H1 (cell line): ENCODE measurements at regions not wholly inside any gene's neighbourhood (a gene's known extent, or its start where the extent isn't known, plus 50 kb on each side); places are given as distances from the start of the nearest gene placed in this dataset.

ENCODE experiments used
- CTCF ChIA-PET: fragments of 300-600 bp; sonication (Branson Sonifier 250); formaldehyde crosslinking; loops from one replicate; lab custom pipeline; 2021; ENCODE audit not compliant: partially characterized antibody; lab: Charles Lee
- POLR2A ChIA-PET: fragments of 300-600 bp; sonication (Branson Sonifier 250); formaldehyde crosslinking; loops from one replicate; lab custom pipeline; 2021; ENCODE audit warnings: inconsistent platforms; ENCODE audit not compliant: partially characterized antibody; lab: Charles Lee
- DNase-seq, 2 experiments: peaks; one replicate each; pipeline versions ENCODE4 v3.0.0 to v3.0.0-alpha.2; 2010 to 2022; ENCODE audit warnings: low spot score in 2 of 2, low read depth in 1 of 2, mixed read lengths in 1 of 2
- FAIRE-seq: peaks from 2 replicates; lab custom pipeline; 2011; peaks lifted over from hg19 to GRCh38; lab: Jason Lieb, UNC
- H2AFZ ChIP-seq: 2 replicates; pipeline ENCODE4 v1.8.1; 2012; ENCODE audit warnings: low read length, inconsistent platforms
- H2AK5ac ChIP-seq: 2 replicates; pipeline ENCODE4 v1.6.1; 2013; ENCODE audit warnings: low read depth, low read length
- H2BK120ac ChIP-seq: replicated peaks from 2 replicates; pipeline ENCODE3; 2013; ENCODE audit warnings: low read depth, low read length, inconsistent platforms
- H2BK12ac ChIP-seq: 2 replicates; pipeline ENCODE4 v1.6.1; 2013; ENCODE audit warnings: low read depth, low read length
- H2BK15ac ChIP-seq: 2 replicates; pipeline ENCODE4 v1.6.1; 2013; ENCODE audit warnings: low read length
- H2BK20ac ChIP-seq: 2 replicates; pipeline ENCODE4 v1.6.1; 2013; ENCODE audit warnings: low read length
- H2BK5ac ChIP-seq: 2 replicates; pipeline ENCODE4 v1.6.1; 2013; ENCODE audit warnings: low read depth, low read length
- H3K14ac ChIP-seq: 2 replicates; pipeline ENCODE4 v1.6.1; 2013; ENCODE audit warnings: inconsistent platforms; ENCODE audit not compliant: insufficient read length
- H3K18ac ChIP-seq: 2 replicates; pipeline ENCODE4 v1.6.1; 2013; ENCODE audit warnings: low read length; ENCODE audit errors: extremely low read depth
- H3K23ac ChIP-seq: 2 replicates; pipeline ENCODE4 v1.6.1; 2013; ENCODE audit warnings: inconsistent platforms; ENCODE audit not compliant: insufficient read length
- H3K23me2 ChIP-seq: 2 replicates; pipeline ENCODE4 v1.6.1; 2013; ENCODE audit warnings: low read depth, low read length
- H3K27ac ChIP-seq: 2 replicates; pipeline ENCODE4 v1.6.1; 2011; ENCODE audit warnings: low read depth, low read length, inconsistent platforms
- H3K27me3 ChIP-seq, 4 experiments: replicated peaks in 1 of 4; 1 replicate in 1 of 4; 2 replicates in 3 of 4; pipeline versions ENCODE4 v1.6.1 to v1.8.1; 2011 to 2013; ENCODE audit warnings: low read length in 3 of 4, mild to moderate bottlenecking in 3 of 4, inconsistent platforms in 2 of 4, mixed read lengths in 2 of 4, moderate library complexity in 1 of 4; ENCODE audit not compliant: control insufficient read depth in 3 of 4, insufficient read depth in 3 of 4; ENCODE audit errors: extremely low read depth in 1 of 4
- H3K36me3 ChIP-seq, 4 experiments: 2 replicates each; pipeline versions ENCODE4 v1.6.1 to v1.8.1; 2011 to 2013; ENCODE audit warnings: mild to moderate bottlenecking in 4 of 4, low read length in 3 of 4, moderate library complexity in 2 of 4, control low read depth in 1 of 4, inconsistent platforms in 1 of 4; ENCODE audit not compliant: insufficient read depth in 4 of 4, control insufficient read depth in 2 of 4
- H3K4ac ChIP-seq: replicated peaks from 2 replicates; pipeline ENCODE3; 2013; ENCODE audit warnings: low read length, low read depth, mixed read lengths, inconsistent platforms; ENCODE audit not compliant: insufficient read length
- H3K4me1 ChIP-seq, 4 experiments: replicated peaks in 1 of 4; 1 replicate in 1 of 4; 2 replicates in 3 of 4; pipeline versions ENCODE4 v1.6.1 to v1.8.1; 2011 to 2013; ENCODE audit warnings: low read length in 3 of 4, inconsistent platforms in 2 of 4, mixed read lengths in 1 of 4; ENCODE audit not compliant: insufficient read depth in 4 of 4, control insufficient read depth in 3 of 4
- H3K4me2 ChIP-seq, 2 experiments: 2 replicates each; pipeline versions ENCODE4 v1.6.1 to v1.8.1; 2011 to 2013; ENCODE audit warnings: low read depth in 2 of 2, low read length in 2 of 2, control low read depth in 1 of 2, inconsistent platforms in 1 of 2, mild to moderate bottlenecking in 1 of 2; ENCODE audit not compliant: insufficient read depth in 1 of 2
- H3K4me3 ChIP-seq, 4 experiments: fragments of 200-600, 300-600 bp in 1 of 4; sonication (generic), shearing (Covaris generic), sonication (Bioruptor Twin) in 1 of 4; 2 replicates each; pipeline versions ENCODE4 v1.5.1 to v1.8.1; 2011 to 2016; ENCODE audit warnings: low read length in 4 of 4, low read depth in 3 of 4, control low read depth in 2 of 4, inconsistent platforms in 2 of 4, mild to moderate bottlenecking in 2 of 4, mixed read lengths in 1 of 4, moderate library complexity in 1 of 4; ENCODE audit not compliant: insufficient read depth in 2 of 4; ENCODE audit errors: extremely low read depth in 1 of 4
- H3K56ac ChIP-seq: replicated peaks from 2 replicates; pipeline ENCODE3; 2013; ENCODE audit warnings: low read depth, mild to moderate bottlenecking, mixed read lengths, low read length, inconsistent platforms; ENCODE audit not compliant: insufficient read length
- H3K79me1 ChIP-seq: 2 replicates; pipeline ENCODE4 v1.6.1; 2013; ENCODE audit warnings: low read depth, low read length, control low read depth
- H3K79me2 ChIP-seq, 2 experiments: 2 replicates each; pipeline versions ENCODE4 v1.6.1 to v1.8.1; 2012 to 2013; ENCODE audit warnings: low read length in 2 of 2, mild to moderate bottlenecking in 2 of 2, inconsistent platforms in 1 of 2; ENCODE audit not compliant: insufficient read depth in 2 of 2, control insufficient read depth in 1 of 2
- H3K9ac ChIP-seq, 4 experiments: replicated peaks in 1 of 4; 1 replicate in 1 of 4; 2 replicates in 3 of 4; pipeline versions ENCODE4 v1.6.1 to v1.8.1; 2011 to 2013; ENCODE audit warnings: low read depth in 3 of 4, low read length in 3 of 4, control low read depth in 2 of 4, mild to moderate bottlenecking in 2 of 4, moderate library complexity in 2 of 4, inconsistent platforms in 1 of 4; ENCODE audit errors: extremely low read depth in 1 of 4
- H3K9me3 ChIP-seq, 2 experiments: 2 replicates each; pipeline versions ENCODE4 v1.6.1 to v1.8.1; 2012 to 2013; ENCODE audit warnings: mild to moderate bottlenecking in 2 of 2, moderate library complexity in 2 of 2, control low read depth in 1 of 2, inconsistent platforms in 1 of 2, low read depth in 1 of 2, low read length in 1 of 2, mixed read lengths in 1 of 2; ENCODE audit not compliant: insufficient read depth in 2 of 2
- H4K20me1 ChIP-seq, 2 experiments: replicated peaks in 1 of 2; 2 replicates each; pipeline versions ENCODE3 to v1.8.1; 2011 to 2013; ENCODE audit warnings: inconsistent platforms in 2 of 2, low read length in 2 of 2, mild to moderate bottlenecking in 1 of 2; ENCODE audit not compliant: insufficient read depth in 2 of 2, control insufficient read depth in 1 of 2
- H4K5ac ChIP-seq: 2 replicates; pipeline ENCODE4 v1.6.1; 2013; ENCODE audit warnings: low read length, low read depth, mixed read lengths, inconsistent platforms; ENCODE audit not compliant: insufficient read length
- H4K8ac ChIP-seq: 2 replicates; pipeline ENCODE4 v1.8.0; 2013; ENCODE audit warnings: mild to moderate bottlenecking, moderate library complexity, low read length, inconsistent platforms; ENCODE audit not compliant: insufficient read depth; ENCODE audit errors: extremely low read depth
- H4K91ac ChIP-seq: replicated peaks from 2 replicates; pipeline ENCODE3; 2013; ENCODE audit warnings: low read length, mixed read lengths, inconsistent platforms; ENCODE audit not compliant: insufficient read length
- CEBPB ChIP-seq: IDR thresholded peaks from 2 replicates; pipeline ENCODE4 v1.6.1; 2012; ENCODE audit warnings: low read depth, low read length
- CHD2 ChIP-seq: IDR thresholded peaks from 2 replicates; pipeline ENCODE4 v1.6.1; 2012; ENCODE audit warnings: low read length, improper control_type of control experiment
- EGR1 ChIP-seq: IDR thresholded peaks from 2 replicates; pipeline ENCODE4 v1.6.1; 2011; ENCODE audit warnings: low read depth, low read length, borderline replicate concordance
- JUN ChIP-seq: IDR thresholded peaks from 2 replicates; pipeline ENCODE4 v1.6.1; 2011; ENCODE audit warnings: low read depth, mild to moderate bottlenecking, improper control_type of control experiment, low read length
- KDM5A ChIP-seq: fragments of 200-600 bp; IDR thresholded peaks from 2 replicates; pipeline ENCODE4 v1.7.1; 2012; ENCODE audit warnings: mild to moderate bottlenecking, low read length, inconsistent platforms, mixed read lengths
- PHF8 ChIP-seq: fragments of 200-600 bp; sonication (generic); conservative IDR thresholded peaks from 2 replicates; pipeline ENCODE4 v1.7.1; 2012; ENCODE audit warnings: low read depth, mild to moderate bottlenecking, inconsistent platforms, low read length, moderate library complexity
- POLR2AphosphoS5 ChIP-seq: IDR thresholded peaks from 2 replicates; pipeline ENCODE4 v1.6.1; 2011; ENCODE audit warnings: low read depth, low read length
- SUZ12 ChIP-seq: fragments of 200-600 bp; sonication (generic); IDR thresholded peaks from 2 replicates; pipeline ENCODE4 v1.6.1; 2012; ENCODE audit warnings: mild to moderate bottlenecking, inconsistent platforms, low read length, moderate library complexity, mixed read lengths
- TAF7 ChIP-seq: optimal IDR thresholded peaks from 2 replicates; pipeline ENCODE3; 2011; ENCODE audit warnings: low read depth, mild to moderate bottlenecking, inconsistent platforms, low read length, moderate library complexity, borderline replicate concordance
- TCF12 ChIP-seq: IDR thresholded peaks from 2 replicates; pipeline ENCODE4 v1.6.1; 2011; ENCODE audit warnings: low read depth, mild to moderate bottlenecking, low read length
- WGBS, 2 experiments: shearing (Covaris generic) in 1 of 2; methylation state at CpG; one replicate each; pipeline versions ENCODE4 v1.1.6 to v1.1.7; 2013 to 2015; ENCODE audit warnings: low lambda C conversion rate in 2 of 2, mixed read lengths in 2 of 2, inconsistent platforms in 1 of 2, low coverage in 1 of 2, missing lambda C conversion rate in 1 of 2; ENCODE audit not compliant: insufficient replicate concordance in 2 of 2, insufficient coverage in 1 of 2, insufficient read length in 1 of 2; ENCODE audit errors: extremely low coverage in 1 of 2, missing lambda C conversion rate in 1 of 2; 5-methylcytosine and 5-hydroxymethylcytosine counted together

GRCh38 chr9:65458465-65458864 lies 173.5 kb upstream of the FOXD4L5 start:
- H3K23ac ChIP-seq = no peak overlapping the region
- POLR2A ChIA-PET = no interaction called here
- no peak overlapping the region for H4K5ac ChIP-seq
- H3K23me2 ChIP-seq = peaks cover 1% of the 10 kb centered on the region; the same call in 1 of the 2 replicates
- no peak overlapping the region for H3K9ac ChIP-seq
- no peak overlapping the region for H2BK120ac ChIP-seq
- H4K91ac ChIP-seq = no peak overlapping the region
- peaks cover 0 to 65% of the 10 kb centered on the region in 2 experiments; a peak in 2 of 4 replicates for H3K9me3 ChIP-seq
- H2BK15ac ChIP-seq = no peak overlapping the region
- H3K56ac ChIP-seq = no peak overlapping the region
- no peaks in the 10 kb centered on the region for H4K20me1 ChIP-seq
- TF ChIP-seq CHD2 = no peak
- no peak for TF ChIP-seq KDM5A
- TF ChIP-seq EGR1 = no peak
- no peak for TF ChIP-seq POLR2AphosphoS5
- no peak for TF ChIP-seq TAF7
- TF ChIP-seq JUN = no peak
- TF ChIP-seq TCF12 = no peak
- no peak for TF ChIP-seq CEBPB
- no peak for TF ChIP-seq SUZ12
- no peak for TF ChIP-seq PHF8
- no peaks in the 10 kb centered on the region for H3K36me3 ChIP-seq
- H3K27ac ChIP-seq = no peak overlapping the region
- no peak overlapping the region for H3K4me2 ChIP-seq
- H3K27me3 ChIP-seq = no peaks in the 10 kb centered on the region
- no peak overlapping the region for H2AFZ ChIP-seq
- no peak overlapping the region for H2BK12ac ChIP-seq
- no peak overlapping the region for H3K4me3 ChIP-seq
- no peak overlapping the region for H2BK20ac ChIP-seq
- H2BK5ac ChIP-seq = no peak overlapping the region
- no peak for FAIRE-seq
- H3K18ac ChIP-seq = no peak overlapping the region
- DNase-seq = no peak
- H3K14ac ChIP-seq = no peak overlapping the region
- no peaks in the 10 kb centered on the region for H3K4me1 ChIP-seq
- CTCF ChIA-PET = no interaction called here
- no peaks in the 10 kb centered on the region for H3K79me2 ChIP-seq
- no CpG with 5 or more reads among the region's 20 CpGs for WGBS, 2 experiments
- no peak overlapping the region for H4K8ac ChIP-seq
- H2AK5ac ChIP-seq = no peak overlapping the region
- no peaks in the 10 kb centered on the region for H3K79me1 ChIP-seq
- no peak overlapping the region for H3K4ac ChIP-seq
